Body of pancreas (tissue), 4 donors: ENCODE measurements at regions not wholly inside any gene's neighbourhood (a gene's known extent, or its start where the extent isn't known, plus 50 kb on each side); places are given as distances from the start of the nearest gene placed in this dataset.

Experiments
- CTCF ChIP-seq, 7 experiments: fragments of 450-650 bp in 4 of 7; fragments of 200-600 bp in 3 of 7; sonication (generic) in 3 of 7; IDR thresholded peaks; one replicate each; pipeline ENCODE4 v1.5.1; 2016 to 2019; ENCODE audit warnings: antibody characterized with exemption in 7 of 7
- POLR2A ChIP-seq, 3 donors: fragments of 450-650 bp; IDR thresholded peaks; one replicate each; pipeline ENCODE4 v1.6.1; 2016; ENCODE audit warnings: antibody characterized with exemption in 3 of 3, mild to moderate bottlenecking in 2 of 3

GRCh38 chr10:111247781-111248389 is 171.1 kb downstream of the ADRA2A start:
- TF ChIP-seq POLR2A (IDR thresholded peaks at IDR 0.05), result no peak
- TF ChIP-seq CTCF (IDR thresholded peaks at IDR 0.05), result no peak
